SK-N-SH treated with all-trans-retinoic acid at 6 μM for 48 hours (cell line): ENCODE measurements at regions not wholly inside any gene's neighbourhood (a gene's known extent, or its start where the extent isn't known, plus 50 kb on each side); places are given as distances from the start of the nearest gene placed in this dataset.

Experiments
- ATAC-seq: fragments of 200-7000 bp; cut with Tn5 transposase; 3 replicates; pipeline ENCODE4 v1.9.1; 2020; ENCODE audit warnings: mild to moderate bottlenecking, moderate library complexity
- ARNTL ChIP-seq: fragments of 450-650 bp; formaldehyde crosslinking; IDR thresholded peaks from 2 replicates; pipeline ENCODE4 v1.5.0; 2020; ENCODE audit warnings: low read depth, mild to moderate bottlenecking, moderate library complexity, borderline replicate concordance
- BACH2 ChIP-seq: fragments of 250-450 bp; sonication (Bioruptor Pico); IDR thresholded peaks from 2 replicates; pipeline ENCODE4 v1.9.0; 2021; ENCODE audit warnings: mild to moderate bottlenecking, borderline replicate concordance
- CSDC2 ChIP-seq: fragments of 250-450 bp; sonication (Bioruptor Pico); IDR thresholded peaks from 2 replicates; pipeline ENCODE4 v1.5.0; 2020; ENCODE audit warnings: mild to moderate bottlenecking, moderate library complexity
- ESRRG ChIP-seq: fragments of 250-450 bp; sonication (Bioruptor Pico); IDR thresholded peaks from 2 replicates; pipeline ENCODE4 v1.6.1; 2021; ENCODE audit warnings: mild to moderate bottlenecking
- GLIS3 ChIP-seq: fragments of 250-450 bp; sonication (Bioruptor Pico); IDR thresholded peaks from 2 replicates; pipeline ENCODE4 v1.5.0; 2020; ENCODE audit warnings: mild to moderate bottlenecking, moderate library complexity
- ISL1 ChIP-seq: fragments of 250-450 bp; sonication (Bioruptor Pico); IDR thresholded peaks from 2 replicates; pipeline ENCODE4 v2.1.2; 2022; ENCODE audit warnings: mild to moderate bottlenecking, moderate library complexity
- OSR1 ChIP-seq: fragments of 250-450 bp; sonication (Bioruptor Pico); IDR thresholded peaks from 2 replicates; pipeline ENCODE4 v1.8.0; 2022; ENCODE audit warnings: moderate library complexity, mild to moderate bottlenecking, inconsistent platforms
- PPARA ChIP-seq: fragments of 250-450 bp; sonication (Bioruptor Pico); IDR thresholded peaks from 2 replicates; pipeline ENCODE4 v1.5.0; 2020; ENCODE audit warnings: mild to moderate bottlenecking, borderline replicate concordance
- RARB ChIP-seq: fragments of 250-450 bp; sonication (Bioruptor Pico); IDR thresholded peaks from 2 replicates; pipeline ENCODE4 v1.8.0; 2021; ENCODE audit warnings: mild to moderate bottlenecking, moderate library complexity
- SNAI2 ChIP-seq: fragments of 250-450 bp; sonication (Bioruptor Pico); IDR thresholded peaks from 2 replicates; pipeline ENCODE4 v1.5.0; 2020; ENCODE audit warnings: mild to moderate bottlenecking, moderate library complexity
- TCF4 ChIP-seq: fragments of 250-450 bp; sonication (Bioruptor Pico); IDR thresholded peaks from 2 replicates; pipeline ENCODE4 v1.8.0; 2021; ENCODE audit warnings: mild to moderate bottlenecking, moderate library complexity, borderline replicate concordance
- TOX ChIP-seq: fragments of 250-450 bp; sonication (Bioruptor Pico); IDR thresholded peaks from 2 replicates; pipeline ENCODE4 v1.8.0; 2021; ENCODE audit warnings: mild to moderate bottlenecking, moderate library complexity, borderline replicate concordance
- ZC3H10 ChIP-seq: fragments of 250-450 bp; sonication (Bioruptor Pico); IDR thresholded peaks from 2 replicates; pipeline ENCODE4 v1.5.1; 2021; ENCODE audit warnings: mild to moderate bottlenecking, moderate library complexity
- ZFP30 ChIP-seq: fragments of 450-650 bp; formaldehyde crosslinking; IDR thresholded peaks from 2 replicates; pipeline ENCODE4 v1.5.0; 2022; ENCODE audit warnings: mild to moderate bottlenecking, moderate library complexity
- ZNF70 ChIP-seq: fragments of 450-650 bp; formaldehyde crosslinking; IDR thresholded peaks from 2 replicates; pipeline ENCODE4 v1.5.0; 2020; ENCODE audit warnings: mild to moderate bottlenecking, moderate library complexity
- ZNF8 ChIP-seq: fragments of 450-650 bp; formaldehyde crosslinking; IDR thresholded peaks from 2 replicates; pipeline ENCODE4 v1.5.0; 2020; ENCODE audit warnings: mild to moderate bottlenecking, moderate library complexity
- TF ChIP-seq, protein P1 (sequence below): fragments of 250-450 bp; sonication (Bioruptor Pico); IDR thresholded peaks from 2 replicates; pipeline ENCODE4 v1.5.1; 2021; ENCODE audit warnings: mild to moderate bottlenecking, moderate library complexity
- TF ChIP-seq, protein P2 (sequence below): fragments of 250-450 bp; sonication (Bioruptor Pico); IDR thresholded peaks from 2 replicates; pipeline ENCODE4 v1.5.1; 2020; ENCODE audit warnings: low read depth, mild to moderate bottlenecking, moderate library complexity
- TF ChIP-seq, protein P3 (sequence below): fragments of 250-450 bp; sonication (Bioruptor Pico); IDR thresholded peaks from 2 replicates; pipeline ENCODE4 v1.8.0; 2020; ENCODE audit warnings: mild to moderate bottlenecking, moderate library complexity, borderline replicate concordance
- TF ChIP-seq, protein P4 (sequence below): fragments of 250-450 bp; sonication (Bioruptor Pico); IDR thresholded peaks from 2 replicates; pipeline ENCODE4 v1.5.0; 2020; ENCODE audit warnings: mild to moderate bottlenecking, moderate library complexity

DNA sequence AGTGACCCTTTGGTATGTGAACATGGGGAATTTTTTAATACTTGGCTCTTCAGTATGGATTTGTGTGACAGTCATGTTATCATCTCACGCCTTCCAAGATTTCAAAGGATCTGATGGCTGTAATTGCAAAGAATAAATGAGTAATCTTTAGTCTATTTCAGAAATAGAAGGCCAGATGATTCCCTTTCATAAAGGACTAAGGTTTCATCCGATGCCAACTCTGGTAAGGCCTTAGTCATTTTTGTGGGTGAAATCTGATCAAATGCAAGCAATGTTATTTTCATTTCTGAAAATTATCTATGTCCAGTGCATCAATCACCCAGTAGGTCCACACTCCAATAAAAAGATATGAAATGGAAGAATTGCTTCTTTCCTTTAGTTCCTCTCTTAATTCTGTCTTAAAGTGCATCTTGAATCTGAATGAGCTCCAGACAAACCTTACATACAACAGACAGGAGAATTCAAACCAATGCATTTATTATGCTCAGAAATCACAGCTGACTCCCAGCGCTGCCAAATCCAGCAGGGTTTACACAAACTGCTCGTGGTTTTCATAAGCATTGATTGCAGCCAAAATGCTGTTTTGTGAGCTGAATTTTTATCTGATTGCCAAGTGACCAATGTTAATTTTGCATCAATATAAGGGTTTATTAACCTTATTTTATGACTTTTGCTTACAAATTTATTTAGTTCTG is 565.2 kb upstream of the MARCKS start:
- no peak for TF ChIP-seq TOX
- no peak for TF ChIP-seq ZC3H10
- TF ChIP-seq, protein P1, sequence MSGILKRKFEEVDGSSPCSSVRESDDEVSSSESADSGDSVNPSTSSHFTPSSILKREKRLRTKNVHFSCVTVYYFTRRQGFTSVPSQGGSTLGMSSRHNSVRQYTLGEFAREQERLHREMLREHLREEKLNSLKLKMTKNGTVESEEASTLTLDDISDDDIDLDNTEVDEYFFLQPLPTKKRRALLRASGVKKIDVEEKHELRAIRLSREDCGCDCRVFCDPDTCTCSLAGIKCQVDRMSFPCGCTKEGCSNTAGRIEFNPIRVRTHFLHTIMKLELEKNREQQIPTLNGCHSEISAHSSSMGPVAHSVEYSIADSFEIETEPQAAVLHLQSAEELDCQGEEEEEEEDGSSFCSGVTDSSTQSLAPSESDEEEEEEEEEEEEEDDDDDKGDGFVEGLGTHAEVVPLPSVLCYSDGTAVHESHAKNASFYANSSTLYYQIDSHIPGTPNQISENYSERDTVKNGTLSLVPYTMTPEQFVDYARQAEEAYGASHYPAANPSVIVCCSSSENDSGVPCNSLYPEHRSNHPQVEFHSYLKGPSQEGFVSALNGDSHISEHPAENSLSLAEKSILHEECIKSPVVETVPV (CRISPR knock-in tag) = no peak
- TF ChIP-seq CSDC2 (CRISPR knock-in tag) = no peak
- no peak for TF ChIP-seq OSR1 (CRISPR knock-in tag)
- TF ChIP-seq, protein P2, sequence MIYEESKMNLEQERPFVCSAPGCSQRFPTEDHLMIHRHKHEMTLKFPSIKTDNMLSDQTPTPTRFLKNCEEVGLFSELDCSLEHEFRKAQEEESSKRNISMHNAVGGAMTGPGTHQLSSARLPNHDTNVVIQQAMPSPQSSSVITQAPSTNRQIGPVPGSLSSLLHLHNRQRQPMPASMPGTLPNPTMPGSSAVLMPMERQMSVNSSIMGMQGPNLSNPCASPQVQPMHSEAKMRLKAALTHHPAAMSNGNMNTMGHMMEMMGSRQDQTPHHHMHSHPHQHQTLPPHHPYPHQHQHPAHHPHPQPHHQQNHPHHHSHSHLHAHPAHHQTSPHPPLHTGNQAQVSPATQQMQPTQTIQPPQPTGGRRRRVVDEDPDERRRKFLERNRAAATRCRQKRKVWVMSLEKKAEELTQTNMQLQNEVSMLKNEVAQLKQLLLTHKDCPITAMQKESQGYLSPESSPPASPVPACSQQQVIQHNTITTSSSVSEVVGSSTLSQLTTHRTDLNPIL (CRISPR knock-in tag) = no peak
- TF ChIP-seq PPARA (CRISPR knock-in tag) = no peak
- no peak for TF ChIP-seq ESRRG
- no peak for TF ChIP-seq TCF4 (CRISPR knock-in tag)
- no peak for TF ChIP-seq ZFP30 (CRISPR knock-in tag)
- ATAC-seq = no peak

DNA sequence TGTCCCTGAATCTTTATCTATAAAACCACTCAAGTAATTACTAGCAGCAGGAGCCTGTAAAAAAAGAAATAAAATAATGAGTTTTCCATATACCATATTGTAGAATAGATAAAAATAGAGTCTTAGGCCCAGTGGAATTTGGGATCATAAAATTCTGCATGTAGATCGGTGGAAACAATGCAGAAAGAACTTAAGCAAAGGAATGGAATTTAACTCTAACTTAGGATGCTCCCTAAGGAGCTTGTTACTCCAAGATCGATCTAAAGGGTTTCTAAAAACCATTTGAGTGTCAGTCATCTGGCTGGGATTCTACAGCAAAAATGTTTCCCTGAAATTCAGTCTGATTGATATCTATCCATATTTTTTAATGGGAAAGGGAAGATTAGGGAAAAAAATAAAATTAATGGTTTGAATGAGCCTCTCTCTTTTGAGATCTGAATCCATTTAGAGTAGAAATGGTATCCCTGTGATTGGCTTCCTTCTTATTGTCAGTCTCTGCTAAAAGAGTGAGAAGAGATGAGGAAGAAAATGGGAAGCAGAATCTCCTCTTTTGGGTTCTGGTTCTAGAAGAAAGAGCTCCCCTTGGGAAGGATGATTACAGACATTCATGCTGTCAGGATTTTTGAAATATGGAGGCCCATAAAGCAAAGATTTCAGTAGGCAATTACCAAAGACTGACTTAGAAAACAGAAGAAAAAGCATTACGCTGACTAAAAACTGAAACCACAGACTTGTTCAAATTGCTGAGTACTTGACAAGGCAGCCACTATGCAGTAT is 564.3 kb upstream of the MARCKS start:
- no peak for ATAC-seq
- TF ChIP-seq OSR1 (CRISPR knock-in tag) = no peak
- TF ChIP-seq, protein P3, sequence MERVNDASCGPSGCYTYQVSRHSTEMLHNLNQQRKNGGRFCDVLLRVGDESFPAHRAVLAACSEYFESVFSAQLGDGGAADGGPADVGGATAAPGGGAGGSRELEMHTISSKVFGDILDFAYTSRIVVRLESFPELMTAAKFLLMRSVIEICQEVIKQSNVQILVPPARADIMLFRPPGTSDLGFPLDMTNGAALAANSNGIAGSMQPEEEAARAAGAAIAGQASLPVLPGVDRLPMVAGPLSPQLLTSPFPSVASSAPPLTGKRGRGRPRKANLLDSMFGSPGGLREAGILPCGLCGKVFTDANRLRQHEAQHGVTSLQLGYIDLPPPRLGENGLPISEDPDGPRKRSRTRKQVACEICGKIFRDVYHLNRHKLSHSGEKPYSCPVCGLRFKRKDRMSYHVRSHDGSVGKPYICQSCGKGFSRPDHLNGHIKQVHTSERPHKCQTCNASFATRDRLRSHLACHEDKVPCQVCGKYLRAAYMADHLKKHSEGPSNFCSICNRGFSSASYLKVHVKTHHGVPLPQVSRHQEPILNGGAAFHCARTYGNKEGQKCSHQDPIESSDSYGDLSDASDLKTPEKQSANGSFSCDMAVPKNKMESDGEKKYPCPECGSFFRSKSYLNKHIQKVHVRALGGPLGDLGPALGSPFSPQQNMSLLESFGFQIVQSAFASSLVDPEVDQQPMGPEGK = no peak
- no peak for TF ChIP-seq PPARA (CRISPR knock-in tag)
- no peak for TF ChIP-seq ZFP30 (CRISPR knock-in tag)

DNA sequence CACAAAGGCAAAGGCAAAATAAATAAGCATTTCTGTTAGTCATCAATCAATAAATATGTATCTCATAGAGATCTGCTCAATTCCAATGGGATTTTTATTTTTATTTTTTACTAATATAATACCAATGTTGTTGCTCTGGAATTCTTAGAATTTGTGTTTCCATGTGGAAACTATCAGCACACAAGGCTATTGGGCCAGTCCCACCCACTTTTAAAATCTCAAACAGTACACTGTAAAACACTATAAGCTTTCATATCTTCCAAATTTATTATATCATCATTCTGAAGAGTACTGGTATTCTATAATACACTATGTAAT is 563.8 kb upstream of the MARCKS start:
- TF ChIP-seq TCF4 (CRISPR knock-in tag) = no peak
- TF ChIP-seq, protein P2 (CRISPR knock-in tag) = no peak
- no peak for TF ChIP-seq SNAI2
- TF ChIP-seq CSDC2 (CRISPR knock-in tag) = no peak
- ATAC-seq = no peak

DNA sequence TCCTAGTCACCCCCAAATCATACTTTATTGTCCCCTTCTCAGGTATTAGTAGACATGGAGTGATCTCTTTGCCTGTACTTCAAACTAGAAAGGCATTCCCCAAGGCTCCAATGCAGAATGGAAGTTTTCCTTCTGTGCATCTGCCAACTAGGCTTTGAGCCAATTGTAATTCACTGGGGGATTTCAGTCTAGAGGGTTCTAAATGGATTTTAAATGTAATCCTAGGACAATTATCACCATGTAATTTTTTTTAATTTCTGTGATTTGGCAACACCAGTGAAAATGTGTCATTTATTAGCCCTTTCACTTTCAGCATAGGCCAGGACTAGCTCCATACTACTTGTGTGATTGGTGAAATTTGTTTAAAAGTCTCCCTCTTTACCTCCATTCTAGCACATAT is 557.6 kb upstream of the MARCKS start:
- TF ChIP-seq ZNF8 (no peak), ISL1 (CRISPR knock-in tag) (peak; percentile 55)
- no peak for ATAC-seq

DNA sequence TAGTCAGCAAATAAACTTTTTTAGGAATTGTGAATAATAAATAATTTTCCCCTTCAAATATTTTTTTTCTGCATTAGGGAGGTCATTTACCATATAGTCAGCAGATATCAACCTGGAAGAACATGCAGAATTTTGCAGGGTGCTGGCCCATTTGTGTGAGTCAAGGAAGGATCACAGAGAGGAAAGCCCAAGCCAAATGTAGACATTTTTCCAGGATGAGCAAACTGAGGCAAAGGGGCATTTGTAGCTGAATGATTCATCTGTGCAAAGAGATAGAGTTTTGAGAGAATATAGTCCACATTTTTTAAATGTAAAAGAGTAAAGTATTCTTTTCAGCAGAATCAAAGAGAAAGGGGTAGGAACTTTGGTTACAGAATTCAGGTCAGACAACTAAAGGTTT is 555.5 kb upstream of the MARCKS start:
- no peak for ATAC-seq
- TF ChIP-seq ESRRG = no peak
- TF ChIP-seq SNAI2 = no peak
- TF ChIP-seq PPARA (CRISPR knock-in tag) = no peak
- TF ChIP-seq TOX = no peak
- no peak for TF ChIP-seq ZFP30 (CRISPR knock-in tag)
- no peak for TF ChIP-seq OSR1 (CRISPR knock-in tag)
- no peak for TF ChIP-seq TCF4 (CRISPR knock-in tag)
- no peak for TF ChIP-seq GLIS3 (CRISPR knock-in tag)
- TF ChIP-seq CSDC2 (CRISPR knock-in tag) = no peak
- TF ChIP-seq ISL1 (CRISPR knock-in tag) = no peak
- no peak for TF ChIP-seq ZNF70 (CRISPR knock-in tag)
- no peak for TF ChIP-seq BACH2 (CRISPR knock-in tag)
- TF ChIP-seq ZC3H10 = no peak
- TF ChIP-seq ARNTL = no peak

DNA sequence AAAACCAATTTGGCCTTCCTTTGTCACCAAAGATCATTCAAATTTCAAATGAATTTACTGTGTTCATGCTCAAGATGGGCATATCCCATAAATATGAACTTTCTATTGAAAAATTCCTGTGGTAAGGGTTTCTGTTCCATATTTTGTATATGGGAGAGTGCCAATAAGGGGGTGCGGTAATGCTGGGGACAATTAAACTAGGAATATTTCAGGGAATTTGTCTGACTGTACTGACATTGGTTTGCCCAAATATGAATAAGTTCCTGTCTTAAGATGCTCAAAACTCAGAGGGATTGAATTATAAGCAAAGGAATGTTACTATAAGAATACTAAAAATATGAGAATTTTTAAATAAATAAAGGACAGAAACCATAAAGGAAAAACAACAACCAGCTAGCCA is 553.0 kb upstream of the MARCKS start:
- no peak for ATAC-seq
- TF ChIP-seq ZNF70 (CRISPR knock-in tag) = no peak
- no peak for TF ChIP-seq RARB (CRISPR knock-in tag)
- no peak for TF ChIP-seq ARNTL
- TF ChIP-seq, protein P4, sequence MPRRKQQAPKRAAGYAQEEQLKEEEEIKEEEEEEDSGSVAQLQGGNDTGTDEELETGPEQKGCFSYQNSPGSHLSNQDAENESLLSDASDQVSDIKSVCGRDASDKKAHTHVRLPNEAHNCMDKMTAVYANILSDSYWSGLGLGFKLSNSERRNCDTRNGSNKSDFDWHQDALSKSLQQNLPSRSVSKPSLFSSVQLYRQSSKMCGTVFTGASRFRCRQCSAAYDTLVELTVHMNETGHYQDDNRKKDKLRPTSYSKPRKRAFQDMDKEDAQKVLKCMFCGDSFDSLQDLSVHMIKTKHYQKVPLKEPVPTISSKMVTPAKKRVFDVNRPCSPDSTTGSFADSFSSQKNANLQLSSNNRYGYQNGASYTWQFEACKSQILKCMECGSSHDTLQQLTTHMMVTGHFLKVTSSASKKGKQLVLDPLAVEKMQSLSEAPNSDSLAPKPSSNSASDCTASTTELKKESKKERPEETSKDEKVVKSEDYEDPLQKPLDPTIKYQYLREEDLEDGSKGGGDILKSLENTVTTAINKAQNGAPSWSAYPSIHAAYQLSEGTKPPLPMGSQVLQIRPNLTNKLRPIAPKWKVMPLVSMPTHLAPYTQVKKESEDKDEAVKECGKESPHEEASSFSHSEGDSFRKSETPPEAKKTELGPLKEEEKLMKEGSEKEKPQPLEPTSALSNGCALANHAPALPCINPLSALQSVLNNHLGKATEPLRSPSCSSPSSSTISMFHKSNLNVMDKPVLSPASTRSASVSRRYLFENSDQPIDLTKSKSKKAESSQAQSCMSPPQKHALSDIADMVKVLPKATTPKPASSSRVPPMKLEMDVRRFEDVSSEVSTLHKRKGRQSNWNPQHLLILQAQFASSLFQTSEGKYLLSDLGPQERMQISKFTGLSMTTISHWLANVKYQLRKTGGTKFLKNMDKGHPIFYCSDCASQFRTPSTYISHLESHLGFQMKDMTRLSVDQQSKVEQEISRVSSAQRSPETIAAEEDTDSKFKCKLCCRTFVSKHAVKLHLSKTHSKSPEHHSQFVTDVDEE = no peak
- TF ChIP-seq ZC3H10 = no peak
- TF ChIP-seq, all 23 proteins: peak for 0
